ENCODE measurements at regions not wholly inside any gene's neighbourhood (a gene's known extent, or its start where the extent isn't known, plus 50 kb on each side); places are given as distances from the start of the nearest gene placed in this dataset.
"Not testable (repeated sequence)": the region's sequence is repeated elsewhere in the genome, so short reads cannot be mapped to it uniquely, and the experiment has no call there.

- no peak for TF ChIP-seq CTCF (IDR thresholded peaks at IDR 0.05)
- Histone ChIP-seq H3K4me3 (ENCODE audit: low read depth in 1 of 2, low read length in 1 of 2) (no peak overlapping the region), H3K9me3 (no peaks in the 10 kb centered on the region), H3K27me3 (peaks cover 4% of the 10 kb centered on the region), H3K4me1 (ENCODE audit: control insufficient read depth in 1 of 2, insufficient read depth in 1 of 2, low read depth in 1 of 2, low read length in 1 of 2) (peaks cover 0 to 10% of the 10 kb centered on the region in 2 experiments), H3K27ac (no peak overlapping the region), H3K36me3 (no peaks in the 10 kb centered on the region)
Measured at GRCh38 chr2:145749556-145749955, 1229.6 kb upstream of the ZEB2 start.

- no peak overlapping the region for H3K4me3 ChIP-seq (ENCODE audit: low read depth in 1 of 2, low read length in 1 of 2)
- no peak for TF ChIP-seq CTCF (IDR thresholded peaks at IDR 0.05)
- no peaks in the 10 kb centered on the region for H3K36me3 ChIP-seq
- H3K27ac ChIP-seq, result no peak overlapping the region
- peaks cover 4% of the 10 kb centered on the region for H3K27me3 ChIP-seq
- no peaks in the 10 kb centered on the region for H3K9me3 ChIP-seq
- peaks cover 0 to 10% of the 10 kb centered on the region in 2 experiments for H3K4me1 ChIP-seq (ENCODE audit: control insufficient read depth in 1 of 2, insufficient read depth in 1 of 2, low read depth in 1 of 2, low read length in 1 of 2)
Measured at GRCh38 chr2:145748927-145749326, 1229.0 kb upstream of the ZEB2 start.

- no peaks in the 10 kb centered on the region for H3K36me3 ChIP-seq
- no peak overlapping the region for H3K4me3 ChIP-seq (ENCODE audit: low read depth in 1 of 2, low read length in 1 of 2)
- peaks cover 4% of the 10 kb centered on the region for H3K27me3 ChIP-seq
- no peak overlapping the region for H3K27ac ChIP-seq
- no peaks in the 10 kb centered on the region for H3K9me3 ChIP-seq
- peaks cover 0 to 10% of the 10 kb centered on the region in 2 experiments for H3K4me1 ChIP-seq (ENCODE audit: control insufficient read depth in 1 of 2, insufficient read depth in 1 of 2, low read depth in 1 of 2, low read length in 1 of 2)
- TF ChIP-seq CTCF (IDR thresholded peaks at IDR 0.05), result no peak
Measured at GRCh38 chr2:145747715-145748114, 1227.8 kb upstream of the ZEB2 start.

GRCh38 chr2:145745387-145745721 is 1225.4 kb upstream of the ZEB2 start:
- H3K9me3 ChIP-seq; H3K4me3 ChIP-seq (ENCODE audit: low read depth in 1 of 2, low read length in 1 of 2); H3K27me3 ChIP-seq; H3K36me3 ChIP-seq; H3K27ac ChIP-seq; H3K4me1 ChIP-seq (ENCODE audit: control insufficient read depth in 1 of 2, insufficient read depth in 1 of 2, low read depth in 1 of 2, low read length in 1 of 2): not testable (repeated sequence)

- H3K4me1 ChIP-seq (ENCODE audit: control insufficient read depth in 1 of 2, insufficient read depth in 1 of 2, low read depth in 1 of 2, low read length in 1 of 2), result no peaks in the 10 kb centered on the region
- no peak overlapping the region for H3K4me3 ChIP-seq (ENCODE audit: low read depth in 1 of 2, low read length in 1 of 2)
- TF ChIP-seq CTCF (IDR thresholded peaks at IDR 0.05), result no peak
- H3K9me3 ChIP-seq, result no peaks in the 10 kb centered on the region
- H3K27me3 ChIP-seq, result no peaks in the 10 kb centered on the region
- H3K27ac ChIP-seq, result no peak overlapping the region
- H3K36me3 ChIP-seq, result no peaks in the 10 kb centered on the region
Measured at GRCh38 chr2:145744541-145745386, 1224.8 kb upstream of the ZEB2 start.

GRCh38 chr2:145743011-145743410 is 1223.1 kb upstream of the ZEB2 start:
- Histone ChIP-seq H3K4me1 (ENCODE audit: control insufficient read depth in 1 of 2, insufficient read depth in 1 of 2, low read depth in 1 of 2, low read length in 1 of 2) (no peaks in the 10 kb centered on the region), H3K9me3 (no peaks in the 10 kb centered on the region), H3K27me3 (no peaks in the 10 kb centered on the region), H3K27ac (no peak overlapping the region), H3K4me3 (ENCODE audit: low read depth in 1 of 2, low read length in 1 of 2) (no peak overlapping the region), H3K36me3 (no peaks in the 10 kb centered on the region)
- no peak for TF ChIP-seq CTCF (IDR thresholded peaks at IDR 0.05)

Data from neutrophil (primary cell).